IMR-90 (cell line): ENCODE measurements at regions not wholly inside any gene's neighbourhood (a gene's known extent, or its start where the extent isn't known, plus 50 kb on each side); places are given as distances from the start of the nearest gene placed in this dataset.

ENCODE experiments used
- ATAC-seq: fragments of 200-7000 bp; cut with Tn5 transposase; 2 replicates; pipeline ENCODE4 v1.9.1; 2020; ENCODE audit warnings: low read depth, mild to moderate bottlenecking, moderate library complexity
- BruUV-seq: library from RNA; stranded (reverse); fragments of 400-500 nt; replicated peaks from 2 replicates; lab custom pipeline; 2021; lab: Mats Ljungman, UMichigan
- CTCF ChIA-PET: fragments of 300-600 bp; formaldehyde crosslinking; extraction: SDS; loops from one replicate; lab custom pipeline; 2021; ENCODE audit warnings: antibody characterized with exemption; lab: Yijun Ruan, JAX
- POLR2A ChIA-PET: fragments of 300-600 bp; sonication (Branson Sonifier 250); formaldehyde crosslinking; loops from one replicate; lab custom pipeline; 2022; ENCODE audit warnings: antibody characterized with exemption; ENCODE audit not compliant: unreplicated experiment; lab: Charles Lee
- DNase-seq: peaks from one replicate; pipeline ENCODE4 v3.0.0; 2013
- H2AFZ ChIP-seq: replicated peaks from 2 replicates; pipeline ENCODE3; 2013; ENCODE audit warnings: low read length, mild to moderate bottlenecking; ENCODE audit not compliant: poor library complexity
- H2AK5ac ChIP-seq: 2 replicates; pipeline ENCODE4 v1.6.1; 2013; ENCODE audit warnings: low read depth, low read length, inconsistent platforms
- H2AK9ac ChIP-seq: replicated peaks from 2 replicates; pipeline ENCODE3; 2013; ENCODE audit warnings: mild to moderate bottlenecking, low read depth, low read length, moderate library complexity; ENCODE audit not compliant: poor library complexity
- H2BK120ac ChIP-seq: 2 replicates; pipeline ENCODE4 v1.6.1; 2013; ENCODE audit warnings: low read depth, low read length, inconsistent platforms
- H2BK15ac ChIP-seq: 3 replicates; pipeline ENCODE4 v1.6.1; 2013; ENCODE audit warnings: low read depth, low read length, inconsistent platforms
- H2BK20ac ChIP-seq: 2 replicates; pipeline ENCODE4 v1.6.1; 2013; ENCODE audit warnings: low read depth, mild to moderate bottlenecking, inconsistent platforms, low read length, moderate library complexity
- H2BK5ac ChIP-seq: 2 replicates; pipeline ENCODE4 v1.6.1; 2013; ENCODE audit warnings: mild to moderate bottlenecking, low read depth, low read length, inconsistent platforms; ENCODE audit not compliant: poor library complexity, severe bottlenecking
- H3K14ac ChIP-seq: replicated peaks from 2 replicates; pipeline ENCODE4 v1.6.1; 2013; ENCODE audit warnings: low read depth, low read length, inconsistent platforms
- H3K18ac ChIP-seq: 2 replicates; pipeline ENCODE4 v1.6.1; 2013; ENCODE audit warnings: low read depth, low read length, control low read depth
- H3K23ac ChIP-seq: 2 replicates; pipeline ENCODE4 v1.6.1; 2013; ENCODE audit warnings: low read depth, low read length, inconsistent platforms
- H3K27ac ChIP-seq: 2 replicates; pipeline ENCODE4 v1.5.1; 2013; ENCODE audit warnings: mild to moderate bottlenecking, control low read depth, low read length; ENCODE audit not compliant: insufficient read depth
- H3K27me3 ChIP-seq: 2 replicates; pipeline ENCODE4 v1.6.1; 2013; ENCODE audit warnings: low read length; ENCODE audit not compliant: control insufficient read depth, insufficient read depth
- H3K36me3 ChIP-seq: 2 replicates; pipeline ENCODE4 v1.6.1; 2013; ENCODE audit warnings: low read length, mixed read lengths; ENCODE audit not compliant: control insufficient read depth, insufficient read depth
- H3K4ac ChIP-seq: 2 replicates; pipeline ENCODE4 v1.6.1; 2013; ENCODE audit warnings: low read depth, low read length, inconsistent platforms
- H3K4me1 ChIP-seq: 2 replicates; pipeline ENCODE4 v1.6.1; 2013; ENCODE audit warnings: low read length, mixed read lengths; ENCODE audit not compliant: control insufficient read depth, insufficient read depth
- H3K4me2 ChIP-seq: 2 replicates; pipeline ENCODE4 v1.6.1; 2013; ENCODE audit warnings: low read depth, mild to moderate bottlenecking, control low read depth, low read length, moderate library complexity
- H3K4me3 ChIP-seq: 2 replicates; pipeline ENCODE4 v1.5.1; 2013; ENCODE audit warnings: low read depth, mild to moderate bottlenecking, control low read depth, low read length, moderate library complexity; ENCODE audit not compliant: insufficient read depth
- H3K56ac ChIP-seq: 2 replicates; pipeline ENCODE4 v1.6.1; 2013; ENCODE audit warnings: low read length, inconsistent platforms; ENCODE audit not compliant: insufficient read depth; ENCODE audit errors: extremely low read depth
- H3K79me1 ChIP-seq, 2 experiments: 2 replicates each; pipeline ENCODE4 v1.6.1; 2013; ENCODE audit warnings: low read length in 2 of 2, inconsistent platforms in 1 of 2, low read depth in 1 of 2
- H3K9ac ChIP-seq: 2 replicates; pipeline ENCODE4 v1.6.1; 2013; ENCODE audit warnings: low read depth, low read length, control low read depth
- H3K9me1 ChIP-seq: 2 replicates; pipeline ENCODE4 v1.6.1; 2013; ENCODE audit warnings: low read length, inconsistent platforms; ENCODE audit not compliant: insufficient read depth
- H3K9me3 ChIP-seq: 2 replicates; pipeline ENCODE4 v1.6.1; 2013; ENCODE audit warnings: low read length; ENCODE audit not compliant: control insufficient read depth, insufficient read depth
- H4K20me1 ChIP-seq: 2 replicates; pipeline ENCODE4 v1.6.1; 2013; ENCODE audit warnings: low read length, inconsistent platforms; ENCODE audit not compliant: insufficient read depth
- H4K5ac ChIP-seq: 2 replicates; pipeline ENCODE4 v1.6.1; 2013; ENCODE audit warnings: mild to moderate bottlenecking, low read depth, low read length, control low read depth
- H4K8ac ChIP-seq, 2 experiments: 2 replicates each; pipeline ENCODE4 v1.6.1; 2013; ENCODE audit warnings: low read depth in 2 of 2, low read length in 2 of 2, control low read depth in 1 of 2, inconsistent platforms in 1 of 2
- H4K91ac ChIP-seq: 2 replicates; pipeline ENCODE4 v1.6.1; 2013; ENCODE audit warnings: low read depth, low read length, inconsistent platforms; ENCODE audit not compliant: insufficient read depth
- CEBPB ChIP-seq: IDR thresholded peaks from 2 replicates; pipeline ENCODE4 v1.6.1; 2012; ENCODE audit warnings: low read depth, low read length, improper control_type of control experiment
- CHD1 ChIP-seq: IDR thresholded peaks from 2 replicates; pipeline ENCODE4 v1.6.1; 2012; ENCODE audit warnings: low read depth, low read length, improper control_type of control experiment
- CTCF ChIP-seq: conservative IDR thresholded peaks from 2 replicates; pipeline ENCODE4 v1.5.1; 2012; ENCODE audit warnings: mild to moderate bottlenecking, low read depth, low read length, improper control_type of control experiment
- ELK1 ChIP-seq: fragments of 150-350 bp; IDR thresholded peaks from 2 replicates; pipeline ENCODE4 v1.6.1; 2016; ENCODE audit warnings: low read depth, mild to moderate bottlenecking, low read length, moderate library complexity, borderline replicate concordance
- MAFK ChIP-seq: IDR thresholded peaks from 2 replicates; pipeline ENCODE4 v1.6.1; 2012; ENCODE audit warnings: low read depth, low read length, improper control_type of control experiment
- MXI1 ChIP-seq: IDR thresholded peaks from 2 replicates; pipeline ENCODE4 v1.6.1; 2012; ENCODE audit warnings: low read depth, mild to moderate bottlenecking, low read length, moderate library complexity, borderline replicate concordance
- NFE2L2 ChIP-seq: fragments of 150-350 bp; IDR thresholded peaks from 2 replicates; pipeline ENCODE4 v1.6.1; 2016; ENCODE audit warnings: low read depth, mild to moderate bottlenecking, low read length
- POLR2A ChIP-seq: IDR thresholded peaks from 2 replicates; pipeline ENCODE4 v1.6.1; 2012; ENCODE audit warnings: mild to moderate bottlenecking, low read depth, low read length
- RCOR1 ChIP-seq: IDR thresholded peaks from 2 replicates; pipeline ENCODE4 v1.6.1; 2012; ENCODE audit warnings: mild to moderate bottlenecking, low read length, improper control_type of control experiment; ENCODE audit not compliant: insufficient replicate concordance
- WGBS, 2 experiments: methylation state at CpG; one replicate each; pipeline versions ENCODE4 v1.1.5 to v1.1.7; 2013; ENCODE audit warnings: missing lambda C conversion rate in 2 of 2; ENCODE audit not compliant: insufficient read length in 1 of 2; ENCODE audit errors: extremely low coverage in 2 of 2; 5-methylcytosine and 5-hydroxymethylcytosine counted together
- dilution Hi-C: fragments of 300-500 bp; cut with HindIII; formaldehyde crosslinking; loops from one replicate; pipeline ENCODE4 v1.14.3; 2018; ENCODE audit warnings: low sequenced_read_pairs; ENCODE audit not compliant: unreplicated experiment
- in situ Hi-C: fragments of 300-500 bp; cut with MboI; formaldehyde crosslinking; loops from 3 replicates; pipeline ENCODE4 v1.14.3; 2019; ENCODE audit warnings: low sequenced_read_pairs, inconsistent platforms, mixed read lengths
- intact Hi-C: fragments of 100-400 bp; cut with micrococcal nuclease; formaldehyde crosslinking; loops from 2 replicates; pipeline ENCODE4 v1.10.0; 2022
- TF ChIP-seq, protein P1 (sequence below): fragments of 150-350 bp; IDR thresholded peaks from 2 replicates; pipeline ENCODE4 v1.6.1; 2017; ENCODE audit warnings: mild to moderate bottlenecking, antibody characterized with exemption, low read length, low read depth

GRCh38 chr6:43840490-43841218 lies 70.6 kb downstream of the VEGFA start (continued):
- TF ChIP-seq NFE2L2 (no peak), MXI1 (no peak)

DNA sequence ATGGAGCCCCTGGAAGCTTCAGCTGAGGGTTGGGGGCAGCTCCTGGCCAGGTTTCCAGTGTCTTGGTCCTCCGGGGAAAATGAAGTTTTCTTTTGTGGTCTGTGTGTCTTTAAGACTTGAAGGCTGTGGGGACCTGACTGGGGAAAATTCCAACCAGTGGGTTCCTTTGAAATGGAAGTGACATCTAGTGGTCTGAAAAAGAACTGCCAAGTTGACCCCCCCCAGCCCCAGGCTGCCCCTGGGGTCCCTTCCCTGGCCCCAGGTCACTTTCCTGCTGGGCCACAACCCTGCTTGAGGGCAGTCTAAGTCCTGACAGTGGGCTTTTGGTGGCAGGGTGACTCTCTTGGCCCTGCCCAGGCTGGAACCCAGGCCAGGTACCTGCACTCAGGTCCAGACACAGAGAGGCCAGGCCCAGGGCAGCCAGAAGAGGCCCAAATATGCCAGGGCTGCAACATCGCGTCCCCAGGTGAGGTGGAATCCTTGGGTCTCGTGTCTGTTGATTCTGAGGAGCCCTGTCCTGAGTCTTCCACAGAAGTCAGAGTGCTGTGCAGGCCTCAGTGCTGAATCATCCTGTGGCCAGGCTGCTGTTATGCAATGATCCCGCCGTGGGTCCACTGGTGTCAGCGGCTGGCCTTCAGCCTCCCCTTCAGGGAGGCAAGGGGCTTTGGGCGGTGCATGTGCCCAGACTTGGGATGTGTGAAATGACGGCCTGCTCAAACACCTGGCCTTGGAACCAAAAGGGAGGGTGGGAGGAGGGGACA lies 68.4 kb downstream of the VEGFA start:
- H3K27ac ChIP-seq = peak overlapping the region; percentile 39
- peak overlapping the region; percentile 94 for H2BK120ac ChIP-seq
- H3K9ac ChIP-seq = peak overlapping the region; percentile 10; the same call in 1 of the 2 replicates
- H3K4me1 ChIP-seq = peaks cover 37% of the 10 kb centered on the region
- H3K56ac ChIP-seq = no peak overlapping the region
- WGBS, 2 experiments = 15% methylated on average over 6 of the region's 9 CpGs; no CpG with 5 or more reads in 1 of the 2 experiments
- H2BK15ac ChIP-seq = peak overlapping the region; percentile 95; the same call in 2 of the 3 replicates
- no peak overlapping the region for H3K4me3 ChIP-seq
- H3K23ac ChIP-seq = 0 out of 2 replicates have a peak overlapping the region, but pooled peaks have one; percentile 62
- H3K4me2 ChIP-seq = peak overlapping the region; percentile 4; the same call in 1 of the 2 replicates
- ATAC-seq = peak; percentile 77
- H3K36me3 ChIP-seq = no peaks in the 10 kb centered on the region
- peak overlapping the region; percentile 88 for H4K91ac ChIP-seq
- DNase-seq = peak; percentile 81
- peaks cover 9% of the 10 kb centered on the region; the same call in 1 of the 2 replicates for H4K20me1 ChIP-seq
- H3K79me1 ChIP-seq = no peaks in the 10 kb centered on the region
- H3K27me3 ChIP-seq = peaks cover 5% of the 10 kb centered on the region; the same call in 1 of the 2 replicates
- in situ Hi-C loops = no loop called here
- peak overlapping the region; percentile 70 for H3K18ac ChIP-seq
- peak overlapping the region; percentile 78 for H2BK20ac ChIP-seq
- peak overlapping the region; percentile 94 for H2AK9ac ChIP-seq
- H2BK5ac ChIP-seq = peak overlapping the region; percentile 59
- no TSS peak for BruUV-seq
- H2AK5ac ChIP-seq = peak overlapping the region; percentile 95
- POLR2A ChIA-PET = no interaction called here
- H3K4ac ChIP-seq = peak overlapping the region; percentile 90
- dilution Hi-C loops = no loop called here
- peak overlapping the region; percentile 62 for H4K5ac ChIP-seq
- intact Hi-C loops = loop anchor here (2.0 kb wide), 1 partner anchor 68 kb away; the partner anchor contains the start of gene VEGFA
- H4K8ac ChIP-seq = peak overlapping the region in 1 of 2 experiments; percentile 80; a peak in 3 of 4 replicates
- peaks cover 27% of the 10 kb centered on the region; the same call in 1 of the 2 replicates for H3K9me1 ChIP-seq
- H3K14ac ChIP-seq = peak overlapping the region; percentile 64; the same call in 1 of the 2 replicates
- CTCF ChIA-PET = no interaction called here
- no peaks in the 10 kb centered on the region for H3K9me3 ChIP-seq
- H2AFZ ChIP-seq = peak overlapping the region; percentile 74
- no peak for TF ChIP-seq RCOR1
- TF ChIP-seq ELK1 = no peak
- no peak for TF ChIP-seq MXI1
- peak; percentile 55 for TF ChIP-seq CTCF
- no peak for TF ChIP-seq POLR2A
- TF ChIP-seq CHD1 = no peak
- TF ChIP-seq MAFK = no peak
- TF ChIP-seq, protein P1, sequence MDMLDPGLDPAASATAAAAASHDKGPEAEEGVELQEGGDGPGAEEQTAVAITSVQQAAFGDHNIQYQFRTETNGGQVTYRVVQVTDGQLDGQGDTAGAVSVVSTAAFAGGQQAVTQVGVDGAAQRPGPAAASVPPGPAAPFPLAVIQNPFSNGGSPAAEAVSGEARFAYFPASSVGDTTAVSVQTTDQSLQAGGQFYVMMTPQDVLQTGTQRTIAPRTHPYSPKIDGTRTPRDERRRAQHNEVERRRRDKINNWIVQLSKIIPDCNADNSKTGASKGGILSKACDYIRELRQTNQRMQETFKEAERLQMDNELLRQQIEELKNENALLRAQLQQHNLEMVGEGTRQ = no peak
- peak; percentile 99 for TF ChIP-seq CEBPB
